ENCODE measurements at regions not wholly inside any gene's neighbourhood (a gene's known extent, or its start where the extent isn't known, plus 50 kb on each side); places are given as distances from the start of the nearest gene placed in this dataset.
A peak's percentile ranks its signal among the peaks of the same experiment; 100 is the strongest.

- intact Hi-C loops (cut with DNase I): no loop called here
- H3K27me3 ChIP-seq: no peaks in the 10 kb centered on the region
Measured at GRCh38 chr18:75533209-75533608, 105.7 kb upstream of the SMIM21 start.

GRCh38 chr18:75531851-75532459 is 104.5 kb upstream of the SMIM21 start:
- Histone ChIP-seq H3K4me3 (no peak overlapping the region), H3K4me1 (no peaks in the 10 kb centered on the region), H3K36me3 (no peaks in the 10 kb centered on the region), H3K9me3 (no peaks in the 10 kb centered on the region), H3K27ac (no peak overlapping the region), H3K27me3 (no peaks in the 10 kb centered on the region)
- TF ChIP-seq CTCF (IDR thresholded peaks at IDR 0.05): no peak
- intact Hi-C loops (cut with DNase I): no loop called here
- DNase-seq: no peak
- ATAC-seq: no peak

More at GRCh38 chr18:75533209-75533608, 105.7 kb upstream of the SMIM21 start:
- Histone ChIP-seq H3K27ac (no peak overlapping the region), H3K4me1 (no peaks in the 10 kb centered on the region), H3K4me3 (no peak overlapping the region), H3K9me3 (no peaks in the 10 kb centered on the region), H3K36me3 (no peaks in the 10 kb centered on the region)
- ATAC-seq: no peak
- TF ChIP-seq CTCF (IDR thresholded peaks at IDR 0.05): no peak
- DNase-seq: no peak

- ATAC-seq (peak; percentile 51), DNase-seq (no peak)
- intact Hi-C loops (cut with DNase I): no loop called here
- no peak for TF ChIP-seq CTCF (IDR thresholded peaks at IDR 0.05)
- Histone ChIP-seq H3K27me3 (no peaks in the 10 kb centered on the region), H3K9me3 (no peaks in the 10 kb centered on the region), H3K4me1 (no peaks in the 10 kb centered on the region), H3K36me3 (no peaks in the 10 kb centered on the region), H3K4me3 (no peak overlapping the region), H3K27ac (no peak overlapping the region)
Measured at GRCh38 chr18:75531212-75531850, 103.8 kb upstream of the SMIM21 start.

- peak; percentile 49 for ATAC-seq
- DNase-seq: no peak
- H3K4me3 ChIP-seq: no peak overlapping the region
- no peak for TF ChIP-seq CTCF (IDR thresholded peaks at IDR 0.05)
- no peak overlapping the region for H3K27ac ChIP-seq
- no peaks in the 10 kb centered on the region for H3K4me1 ChIP-seq
- H3K27me3 ChIP-seq: no peaks in the 10 kb centered on the region
- intact Hi-C loops (cut with DNase I): no loop called here
- no peaks in the 10 kb centered on the region for H3K36me3 ChIP-seq
- H3K9me3 ChIP-seq: no peaks in the 10 kb centered on the region
Measured at GRCh38 chr18:75530566-75531211, 103.2 kb upstream of the SMIM21 start.

GRCh38 chr18:75530118-75530517 is 102.6 kb upstream of the SMIM21 start:
- TF ChIP-seq CTCF (IDR thresholded peaks at IDR 0.05): no peak
- Histone ChIP-seq H3K4me3 (no peak overlapping the region), H3K27me3 (no peaks in the 10 kb centered on the region), H3K4me1 (no peaks in the 10 kb centered on the region), H3K9me3 (no peaks in the 10 kb centered on the region), H3K36me3 (no peaks in the 10 kb centered on the region), H3K27ac (peak overlapping the region; percentile 36)
- intact Hi-C loops (cut with DNase I): no loop called here
- DNase-seq (no peak), ATAC-seq (no peak)
